ENCODE measurements at regions not wholly inside any gene's neighbourhood (a gene's known extent, or its start where the extent isn't known, plus 50 kb on each side); places are given as distances from the start of the nearest gene placed in this dataset.

- no peak for DNase-seq (ENCODE audit: low read depth in 3 of 3)
Measured at GRCh38 chr6:110538416-110539160, 62.2 kb upstream of the SLC22A16 start.

- no peak for DNase-seq (ENCODE audit: low read depth in 3 of 3)
Measured at GRCh38 chr6:110537208-110538123, 61.1 kb upstream of the SLC22A16 start.

- DNase-seq (ENCODE audit: low read depth in 3 of 3): no peak
Measured at GRCh38 chr6:110534731-110535492, 58.5 kb upstream of the SLC22A16 start.

GRCh38 chr6:110532431-110532830 lies 56.0 kb upstream of the SLC22A16 start:
- no peak for DNase-seq (ENCODE audit: low read depth in 3 of 3)

- DNase-seq (ENCODE audit: low read depth in 3 of 3): no peak
Measured at GRCh38 chr6:110530671-110531070, 54.3 kb upstream of the SLC22A16 start.

GRCh38 chr6:110529907-110530306 lies 53.5 kb upstream of the SLC22A16 start:
- no peak for DNase-seq (ENCODE audit: low read depth in 3 of 3)

GRCh38 chr6:110529355-110529754 lies 52.9 kb upstream of the SLC22A16 start:
- no peak for DNase-seq (ENCODE audit: low read depth in 3 of 3)

GRCh38 chr6:110528930-110529325 lies 52.5 kb upstream of the SLC22A16 start:
- DNase-seq (ENCODE audit: low read depth in 3 of 3): no peak

- DNase-seq (ENCODE audit: low read depth in 3 of 3): peak; percentile 16 to 35 (median 19)
Measured at GRCh38 chr6:110528101-110528929, 51.9 kb upstream of the SLC22A16 start.

- no peak for DNase-seq (ENCODE audit: low read depth in 3 of 3)
Measured at GRCh38 chr6:110527516-110527915, 51.1 kb upstream of the SLC22A16 start.

- DNase-seq (ENCODE audit: low read depth in 3 of 3): no peak
Measured at GRCh38 chr6:110526726-110527125, 50.3 kb upstream of the SLC22A16 start.
